ENCODE measurements at regions not wholly inside any gene's neighbourhood (a gene's known extent, or its start where the extent isn't known, plus 50 kb on each side); places are given as distances from the start of the nearest gene placed in this dataset.

- no peak for TF ChIP-seq CTCF (IDR thresholded peaks at IDR 0.05; ENCODE audit: low read length)
- TF ChIP-seq EZH2 (optimal IDR thresholded peaks at IDR 0.05; ENCODE audit: low read depth, low read length): no peak
- no peak for TF ChIP-seq EZH2phosphoT487 (IDR thresholded peaks at IDR 0.05; ENCODE audit: low read length)
Observed at GRCh38 chr16:86048882-86049585, 150.1 kb downstream of the IRF8 start.
